Spleen (tissue), 7 donors: ENCODE measurements at regions not wholly inside any gene's neighbourhood (a gene's known extent, or its start where the extent isn't known, plus 50 kb on each side); places are given as distances from the start of the nearest gene placed in this dataset.
"Not testable (repeated sequence)": the region's sequence is repeated elsewhere in the genome, so short reads cannot be mapped to it uniquely, and the experiment has no call there.

Experiments used
- POLR2A ChIP-seq, 3 donors: fragments of 450-650 bp; IDR thresholded peaks; one replicate each; pipeline ENCODE4 v1.5.1; 2017; ENCODE audit warnings: antibody characterized with exemption in 3 of 3, mild to moderate bottlenecking in 1 of 3
- POLR2AphosphoS5 ChIP-seq, 3 donors: sonication (generic); formaldehyde crosslinking; IDR thresholded peaks; one replicate each; pipeline ENCODE4 v1.5.1; 2017; ENCODE audit warnings: antibody characterized with exemption in 3 of 3
- TF ChIP-seq, protein P1 (sequence below), 11 experiments: fragments of 200-600 bp in 7 of 11; fragments of 450-650 bp in 4 of 11; sonication (generic) in 4 of 11; IDR thresholded peaks in 8 of 11; conservative IDR thresholded peaks in 3 of 11; 1 replicate in 7 of 11; 2 replicates in 4 of 11; pipeline versions ENCODE4 v1.4.0 to v1.8.0; 2016 to 2021; ENCODE audit warnings: antibody characterized with exemption in 11 of 11, inconsistent platforms in 4 of 11, mild to moderate bottlenecking in 1 of 11
- donor health status: DM: no; HTN: no; CAD: no; lungs with moderate emphysema.
- donor health status: DM: no; HTN: no; CAD: no.
- donor health status: DM: no; HTN: no; CAD: no.

- TF ChIP-seq POLR2AphosphoS5, POLR2A (IDR thresholded peaks at IDR 0.05): not testable (repeated sequence)
- TF ChIP-seq, protein P1, sequence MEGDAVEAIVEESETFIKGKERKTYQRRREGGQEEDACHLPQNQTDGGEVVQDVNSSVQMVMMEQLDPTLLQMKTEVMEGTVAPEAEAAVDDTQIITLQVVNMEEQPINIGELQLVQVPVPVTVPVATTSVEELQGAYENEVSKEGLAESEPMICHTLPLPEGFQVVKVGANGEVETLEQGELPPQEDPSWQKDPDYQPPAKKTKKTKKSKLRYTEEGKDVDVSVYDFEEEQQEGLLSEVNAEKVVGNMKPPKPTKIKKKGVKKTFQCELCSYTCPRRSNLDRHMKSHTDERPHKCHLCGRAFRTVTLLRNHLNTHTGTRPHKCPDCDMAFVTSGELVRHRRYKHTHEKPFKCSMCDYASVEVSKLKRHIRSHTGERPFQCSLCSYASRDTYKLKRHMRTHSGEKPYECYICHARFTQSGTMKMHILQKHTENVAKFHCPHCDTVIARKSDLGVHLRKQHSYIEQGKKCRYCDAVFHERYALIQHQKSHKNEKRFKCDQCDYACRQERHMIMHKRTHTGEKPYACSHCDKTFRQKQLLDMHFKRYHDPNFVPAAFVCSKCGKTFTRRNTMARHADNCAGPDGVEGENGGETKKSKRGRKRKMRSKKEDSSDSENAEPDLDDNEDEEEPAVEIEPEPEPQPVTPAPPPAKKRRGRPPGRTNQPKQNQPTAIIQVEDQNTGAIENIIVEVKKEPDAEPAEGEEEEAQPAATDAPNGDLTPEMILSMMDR (IDR thresholded peaks at IDR 0.05 in 8 of 11, conservative IDR thresholded peaks at IDR 0.05 in 3 of 11) = not testable (repeated sequence)
These were observed 146.9 kb upstream of the C1QTNF3 start for GRCh38 chr5:34189752-34190411.
